H1 (cell line): ENCODE measurements at regions not wholly inside any gene's neighbourhood (a gene's known extent, or its start where the extent isn't known, plus 50 kb on each side); places are given as distances from the start of the nearest gene placed in this dataset.

ENCODE experiments used
- CTCF ChIA-PET: fragments of 300-600 bp; sonication (Branson Sonifier 250); formaldehyde crosslinking; loops from one replicate; lab custom pipeline; 2021; ENCODE audit not compliant: partially characterized antibody; lab: Charles Lee
- POLR2A ChIA-PET: fragments of 300-600 bp; sonication (Branson Sonifier 250); formaldehyde crosslinking; loops from one replicate; lab custom pipeline; 2021; ENCODE audit warnings: inconsistent platforms; ENCODE audit not compliant: partially characterized antibody; lab: Charles Lee
- DNase-seq, 2 experiments: peaks; one replicate each; pipeline versions ENCODE4 v3.0.0 to v3.0.0-alpha.2; 2010 to 2022; ENCODE audit warnings: low spot score in 2 of 2, low read depth in 1 of 2, mixed read lengths in 1 of 2
- FAIRE-seq: peaks from 2 replicates; lab custom pipeline; 2011; peaks lifted over from hg19 to GRCh38; lab: Jason Lieb, UNC
- H2AFZ ChIP-seq: 2 replicates; pipeline ENCODE4 v1.8.1; 2012; ENCODE audit warnings: low read length, inconsistent platforms
- H2AK5ac ChIP-seq: 2 replicates; pipeline ENCODE4 v1.6.1; 2013; ENCODE audit warnings: low read depth, low read length
- H2BK120ac ChIP-seq: replicated peaks from 2 replicates; pipeline ENCODE3; 2013; ENCODE audit warnings: low read depth, low read length, inconsistent platforms
- H2BK12ac ChIP-seq: 2 replicates; pipeline ENCODE4 v1.6.1; 2013; ENCODE audit warnings: low read depth, low read length
- H2BK15ac ChIP-seq: 2 replicates; pipeline ENCODE4 v1.6.1; 2013; ENCODE audit warnings: low read length
- H2BK20ac ChIP-seq: 2 replicates; pipeline ENCODE4 v1.6.1; 2013; ENCODE audit warnings: low read length
- H2BK5ac ChIP-seq: 2 replicates; pipeline ENCODE4 v1.6.1; 2013; ENCODE audit warnings: low read depth, low read length
- H3K14ac ChIP-seq: 2 replicates; pipeline ENCODE4 v1.6.1; 2013; ENCODE audit warnings: inconsistent platforms; ENCODE audit not compliant: insufficient read length
- H3K18ac ChIP-seq: 2 replicates; pipeline ENCODE4 v1.6.1; 2013; ENCODE audit warnings: low read length; ENCODE audit errors: extremely low read depth
- H3K23ac ChIP-seq: 2 replicates; pipeline ENCODE4 v1.6.1; 2013; ENCODE audit warnings: inconsistent platforms; ENCODE audit not compliant: insufficient read length
- H3K23me2 ChIP-seq: 2 replicates; pipeline ENCODE4 v1.6.1; 2013; ENCODE audit warnings: low read depth, low read length
- H3K27ac ChIP-seq: 2 replicates; pipeline ENCODE4 v1.6.1; 2011; ENCODE audit warnings: low read depth, low read length, inconsistent platforms
- H3K27me3 ChIP-seq, 4 experiments: replicated peaks in 1 of 4; 1 replicate in 1 of 4; 2 replicates in 3 of 4; pipeline versions ENCODE4 v1.6.1 to v1.8.1; 2011 to 2013; ENCODE audit warnings: low read length in 3 of 4, mild to moderate bottlenecking in 3 of 4, inconsistent platforms in 2 of 4, mixed read lengths in 2 of 4, moderate library complexity in 1 of 4; ENCODE audit not compliant: control insufficient read depth in 3 of 4, insufficient read depth in 3 of 4; ENCODE audit errors: extremely low read depth in 1 of 4
- H3K36me3 ChIP-seq, 4 experiments: 2 replicates each; pipeline versions ENCODE4 v1.6.1 to v1.8.1; 2011 to 2013; ENCODE audit warnings: mild to moderate bottlenecking in 4 of 4, low read length in 3 of 4, moderate library complexity in 2 of 4, control low read depth in 1 of 4, inconsistent platforms in 1 of 4; ENCODE audit not compliant: insufficient read depth in 4 of 4, control insufficient read depth in 2 of 4
- H3K4ac ChIP-seq: replicated peaks from 2 replicates; pipeline ENCODE3; 2013; ENCODE audit warnings: low read length, low read depth, mixed read lengths, inconsistent platforms; ENCODE audit not compliant: insufficient read length
- H3K4me1 ChIP-seq, 4 experiments: replicated peaks in 1 of 4; 1 replicate in 1 of 4; 2 replicates in 3 of 4; pipeline versions ENCODE4 v1.6.1 to v1.8.1; 2011 to 2013; ENCODE audit warnings: low read length in 3 of 4, inconsistent platforms in 2 of 4, mixed read lengths in 1 of 4; ENCODE audit not compliant: insufficient read depth in 4 of 4, control insufficient read depth in 3 of 4
- H3K4me2 ChIP-seq, 2 experiments: 2 replicates each; pipeline versions ENCODE4 v1.6.1 to v1.8.1; 2011 to 2013; ENCODE audit warnings: low read depth in 2 of 2, low read length in 2 of 2, control low read depth in 1 of 2, inconsistent platforms in 1 of 2, mild to moderate bottlenecking in 1 of 2; ENCODE audit not compliant: insufficient read depth in 1 of 2
- H3K4me3 ChIP-seq, 4 experiments: fragments of 200-600, 300-600 bp in 1 of 4; sonication (generic), shearing (Covaris generic), sonication (Bioruptor Twin) in 1 of 4; 2 replicates each; pipeline versions ENCODE4 v1.5.1 to v1.8.1; 2011 to 2016; ENCODE audit warnings: low read length in 4 of 4, low read depth in 3 of 4, control low read depth in 2 of 4, inconsistent platforms in 2 of 4, mild to moderate bottlenecking in 2 of 4, mixed read lengths in 1 of 4, moderate library complexity in 1 of 4; ENCODE audit not compliant: insufficient read depth in 2 of 4; ENCODE audit errors: extremely low read depth in 1 of 4
- H3K56ac ChIP-seq: replicated peaks from 2 replicates; pipeline ENCODE3; 2013; ENCODE audit warnings: low read depth, mild to moderate bottlenecking, mixed read lengths, low read length, inconsistent platforms; ENCODE audit not compliant: insufficient read length
- H3K79me1 ChIP-seq: 2 replicates; pipeline ENCODE4 v1.6.1; 2013; ENCODE audit warnings: low read depth, low read length, control low read depth
- H3K79me2 ChIP-seq, 2 experiments: 2 replicates each; pipeline versions ENCODE4 v1.6.1 to v1.8.1; 2012 to 2013; ENCODE audit warnings: low read length in 2 of 2, mild to moderate bottlenecking in 2 of 2, inconsistent platforms in 1 of 2; ENCODE audit not compliant: insufficient read depth in 2 of 2, control insufficient read depth in 1 of 2
- H3K9ac ChIP-seq, 4 experiments: replicated peaks in 1 of 4; 1 replicate in 1 of 4; 2 replicates in 3 of 4; pipeline versions ENCODE4 v1.6.1 to v1.8.1; 2011 to 2013; ENCODE audit warnings: low read depth in 3 of 4, low read length in 3 of 4, control low read depth in 2 of 4, mild to moderate bottlenecking in 2 of 4, moderate library complexity in 2 of 4, inconsistent platforms in 1 of 4; ENCODE audit errors: extremely low read depth in 1 of 4
- H3K9me3 ChIP-seq, 2 experiments: 2 replicates each; pipeline versions ENCODE4 v1.6.1 to v1.8.1; 2012 to 2013; ENCODE audit warnings: mild to moderate bottlenecking in 2 of 2, moderate library complexity in 2 of 2, control low read depth in 1 of 2, inconsistent platforms in 1 of 2, low read depth in 1 of 2, low read length in 1 of 2, mixed read lengths in 1 of 2; ENCODE audit not compliant: insufficient read depth in 2 of 2
- H4K20me1 ChIP-seq, 2 experiments: replicated peaks in 1 of 2; 2 replicates each; pipeline versions ENCODE3 to v1.8.1; 2011 to 2013; ENCODE audit warnings: inconsistent platforms in 2 of 2, low read length in 2 of 2, mild to moderate bottlenecking in 1 of 2; ENCODE audit not compliant: insufficient read depth in 2 of 2, control insufficient read depth in 1 of 2
- H4K5ac ChIP-seq: 2 replicates; pipeline ENCODE4 v1.6.1; 2013; ENCODE audit warnings: low read length, low read depth, mixed read lengths, inconsistent platforms; ENCODE audit not compliant: insufficient read length
- H4K8ac ChIP-seq: 2 replicates; pipeline ENCODE4 v1.8.0; 2013; ENCODE audit warnings: mild to moderate bottlenecking, moderate library complexity, low read length, inconsistent platforms; ENCODE audit not compliant: insufficient read depth; ENCODE audit errors: extremely low read depth
- H4K91ac ChIP-seq: replicated peaks from 2 replicates; pipeline ENCODE3; 2013; ENCODE audit warnings: low read length, mixed read lengths, inconsistent platforms; ENCODE audit not compliant: insufficient read length
- CBX8 ChIP-seq: fragments of 300-800, 300-1000 bp; sonication (generic); IDR thresholded peaks from 2 replicates; pipeline ENCODE4 v1.7.1; 2016; ENCODE audit warnings: low read depth, low read length, borderline replicate concordance
- CEBPB ChIP-seq: IDR thresholded peaks from 2 replicates; pipeline ENCODE4 v1.6.1; 2012; ENCODE audit warnings: low read depth, low read length
- CREB1 ChIP-seq: IDR thresholded peaks from 2 replicates; pipeline ENCODE4 v1.6.1; 2012; ENCODE audit warnings: inconsistent platforms
- CTCF ChIP-seq, 3 experiments: IDR thresholded peaks; 1 replicate in 2 of 3; 2 replicates in 1 of 3; pipeline versions ENCODE4 v1.5.1 to v1.6.1; 2011; ENCODE audit warnings: low read length in 3 of 3, mild to moderate bottlenecking in 3 of 3, inconsistent platforms in 2 of 3, low read depth in 1 of 3, moderate library complexity in 1 of 3; ENCODE audit not compliant: insufficient read depth in 1 of 3; ENCODE audit errors: control extremely low read depth in 1 of 3
- E2F6 ChIP-seq: IDR thresholded peaks from 2 replicates; pipeline ENCODE4 v1.6.1; 2012; ENCODE audit warnings: inconsistent platforms
- EGR1 ChIP-seq: IDR thresholded peaks from 2 replicates; pipeline ENCODE4 v1.6.1; 2011; ENCODE audit warnings: low read depth, low read length, borderline replicate concordance
- GABPA ChIP-seq: IDR thresholded peaks from 2 replicates; pipeline ENCODE4 v1.6.1; 2011; ENCODE audit warnings: mild to moderate bottlenecking, low read length, moderate library complexity, borderline replicate concordance; ENCODE audit not compliant: insufficient read depth
- JUN ChIP-seq: IDR thresholded peaks from 2 replicates; pipeline ENCODE4 v1.6.1; 2011; ENCODE audit warnings: low read depth, mild to moderate bottlenecking, improper control_type of control experiment, low read length
- KDM5A ChIP-seq: fragments of 200-600 bp; IDR thresholded peaks from 2 replicates; pipeline ENCODE4 v1.7.1; 2012; ENCODE audit warnings: mild to moderate bottlenecking, low read length, inconsistent platforms, mixed read lengths
- PHF8 ChIP-seq: fragments of 200-600 bp; sonication (generic); conservative IDR thresholded peaks from 2 replicates; pipeline ENCODE4 v1.7.1; 2012; ENCODE audit warnings: low read depth, mild to moderate bottlenecking, inconsistent platforms, low read length, moderate library complexity
- RAD21 ChIP-seq, 2 experiments: IDR thresholded peaks in 1 of 2; conservative IDR thresholded peaks in 1 of 2; 2 replicates each; pipeline ENCODE4 v1.6.1; 2011; ENCODE audit warnings: low read depth in 2 of 2, low read length in 2 of 2, improper control_type of control experiment in 1 of 2, inconsistent platforms in 1 of 2, mild to moderate bottlenecking in 1 of 2, moderate library complexity in 1 of 2
- SAP30 ChIP-seq: fragments of 300-600 bp; sonication (generic); IDR thresholded peaks from 2 replicates; pipeline ENCODE4 v1.7.1; 2012; ENCODE audit warnings: low read length, moderate library complexity, mild to moderate bottlenecking, inconsistent platforms; ENCODE audit not compliant: insufficient read depth, insufficient replicate concordance

- Histone ChIP-seq H3K23ac (no peak overlapping the region), H2BK120ac (no peak overlapping the region), H3K23me2 (no peaks in the 10 kb centered on the region), H2BK20ac (no peak overlapping the region), H3K27me3 (no peaks in the 10 kb centered on the region), H3K18ac (no peak overlapping the region), H2BK5ac (no peak overlapping the region), H2BK12ac (no peak overlapping the region), H3K56ac (no peak overlapping the region), H2AFZ (no peak overlapping the region), H3K14ac (no peak overlapping the region), H4K8ac (no peak overlapping the region), H3K9me3 (no peaks in the 10 kb centered on the region), H3K79me1 (no peaks in the 10 kb centered on the region), H3K36me3 (no peaks in the 10 kb centered on the region), H3K4ac (no peak overlapping the region), H4K91ac (no peak overlapping the region), H3K4me3 (no peak overlapping the region), H3K79me2 (no peaks in the 10 kb centered on the region), H3K9ac (no peak overlapping the region), H4K20me1 (no peaks in the 10 kb centered on the region), H3K4me1 (no peaks in the 10 kb centered on the region), H3K27ac (no peak overlapping the region), H2AK5ac (no peak overlapping the region), H4K5ac (no peak overlapping the region), H2BK15ac (no peak overlapping the region), H3K4me2 (no peak overlapping the region)
- ChIA-PET CTCF (no interaction called here), POLR2A (no interaction called here)
- FAIRE-seq = no peak
- no peak for DNase-seq
- no peak for TF ChIP-seq JUN
- no peak for TF ChIP-seq CREB1
- TF ChIP-seq KDM5A = no peak
- no peak for TF ChIP-seq CBX8
- no peak for TF ChIP-seq PHF8
- no peak for TF ChIP-seq EGR1
- TF ChIP-seq CTCF (IDR thresholded peaks at IDR 0.05; ENCODE audit: control extremely low read depth in 1 of 3, insufficient read depth in 1 of 3, low read depth in 1 of 3, low read length in 3 of 3) = no peak
- TF ChIP-seq CEBPB = no peak
- no peak for TF ChIP-seq E2F6
- TF ChIP-seq GABPA = no peak
- TF ChIP-seq SAP30 = no peak
- no peak for TF ChIP-seq RAD21 (IDR thresholded peaks at IDR 0.05 in 1 of 2, conservative IDR thresholded peaks at IDR 0.05 in 1 of 2; ENCODE audit: low read depth in 2 of 2, low read length in 2 of 2)
Measured at GRCh38 chr2:187102381-187102780, 253.4 kb upstream of the ZSWIM2 start.
